ENCODE measurements at regions not wholly inside any gene's neighbourhood (a gene's known extent, or its start where the extent isn't known, plus 50 kb on each side); places are given as distances from the start of the nearest gene placed in this dataset.

GRCh38 chr2:20541651-20542050 is 94.8 kb downstream of the RHOB start:
- no peak for DNase-seq

- DNase-seq: no peak
Observed at GRCh38 chr2:20542269-20542668, 95.4 kb downstream of the RHOB start.

- no peak for DNase-seq
Observed at GRCh38 chr2:20542746-20543468, 96.0 kb downstream of the RHOB start.

- DNase-seq: no peak
Observed at GRCh38 chr2:20543469-20544152, 96.7 kb downstream of the RHOB start.

GRCh38 chr2:20544153-20544747 is 97.4 kb downstream of the RHOB start:
- DNase-seq: no peak

- no peak for DNase-seq
Observed at GRCh38 chr2:20549144-20549543, 101.8 kb downstream of the HS1BP3 start.

- no peak for DNase-seq
Observed at GRCh38 chr2:20549691-20550348, 101.1 kb downstream of the HS1BP3 start.

- no peak for DNase-seq
Observed at GRCh38 chr2:20551260-20551944, 99.5 kb downstream of the HS1BP3 start.

GRCh38 chr2:20551945-20552328 is 99.0 kb downstream of the HS1BP3 start:
- DNase-seq: no peak

GRCh38 chr2:20552847-20553246 is 98.1 kb downstream of the HS1BP3 start:
- no peak for DNase-seq

GRCh38 chr2:20553580-20553979 is 97.3 kb downstream of the HS1BP3 start:
- no peak for DNase-seq

- no peak for DNase-seq
Observed at GRCh38 chr2:20555954-20556353, 94.9 kb downstream of the HS1BP3 start.

GRCh38 chr2:20556756-20557155 is 94.1 kb downstream of the HS1BP3 start:
- no peak for DNase-seq

- DNase-seq: no peak
Observed at GRCh38 chr2:20557226-20557625, 93.7 kb downstream of the HS1BP3 start.

- no peak for DNase-seq
Observed at GRCh38 chr2:20557635-20558034, 93.3 kb downstream of the HS1BP3 start.

- no peak for DNase-seq
Observed at GRCh38 chr2:20558391-20559150, 92.3 kb downstream of the HS1BP3 start.

- no peak for DNase-seq
Observed at GRCh38 chr2:20559277-20559676, 91.6 kb downstream of the HS1BP3 start.

GRCh38 chr2:20560011-20560410 is 90.9 kb downstream of the HS1BP3 start:
- no peak for DNase-seq

GRCh38 chr2:20560891-20561636 is 89.8 kb downstream of the HS1BP3 start:
- no peak for DNase-seq

GRCh38 chr2:20561637-20562454 is 89.1 kb downstream of the HS1BP3 start:
- DNase-seq: no peak

All from OCI-M1 (cell line).